H9 (cell line): ENCODE measurements at regions not wholly inside any gene's neighbourhood (a gene's known extent, or its start where the extent isn't known, plus 50 kb on each side); places are given as distances from the start of the nearest gene placed in this dataset.

Source experiments
- DNase-seq: peaks from one replicate; pipeline ENCODE4 v3.0.0-alpha.2; 2017
- H2AFZ ChIP-seq: one replicate; pipeline ENCODE4 v1.6.1; 2013; ENCODE audit warnings: mild to moderate bottlenecking, low read length, control low read depth, moderate library complexity
- H2AK5ac ChIP-seq: 2 replicates; pipeline ENCODE4 v1.6.1; 2013; ENCODE audit warnings: low read length, control low read depth, mixed read lengths; ENCODE audit not compliant: insufficient read length
- H2BK120ac ChIP-seq: one replicate; pipeline ENCODE4 v1.6.1; 2013; ENCODE audit warnings: low read depth, mild to moderate bottlenecking, low read length, control low read depth, inconsistent platforms; ENCODE audit not compliant: poor library complexity, severe bottlenecking
- H2BK12ac ChIP-seq: 2 replicates; pipeline ENCODE4 v1.6.1; 2013; ENCODE audit warnings: low read length, control low read depth, mixed read lengths, low read depth; ENCODE audit not compliant: insufficient read length
- H2BK15ac ChIP-seq: 2 replicates; pipeline ENCODE4 v1.6.1; 2013; ENCODE audit warnings: low read depth, low read length, control low read depth
- H2BK20ac ChIP-seq: one replicate; pipeline ENCODE4 v1.6.1; 2013; ENCODE audit warnings: low read depth, mild to moderate bottlenecking, low read length, control low read depth, inconsistent platforms; ENCODE audit not compliant: poor library complexity, severe bottlenecking
- H2BK5ac ChIP-seq: 2 replicates; pipeline ENCODE4 v1.6.1; 2013; ENCODE audit warnings: low read length, control low read depth, mixed read lengths; ENCODE audit not compliant: insufficient read length
- H3K14ac ChIP-seq: 2 replicates; pipeline ENCODE4 v1.6.1; 2013; ENCODE audit warnings: low read length, control low read depth; ENCODE audit not compliant: insufficient read depth
- H3K18ac ChIP-seq: 2 replicates; pipeline ENCODE4 v1.6.1; 2013; ENCODE audit warnings: low read depth, mild to moderate bottlenecking, mixed read lengths, low read length, control low read depth; ENCODE audit not compliant: insufficient read length
- H3K23ac ChIP-seq: 2 replicates; pipeline ENCODE4 v1.6.1; 2013; ENCODE audit warnings: low read length, control low read depth, mixed read lengths, low read depth; ENCODE audit not compliant: insufficient read length
- H3K23me2 ChIP-seq: 2 replicates; pipeline ENCODE4 v1.6.1; 2013; ENCODE audit warnings: low read depth, mild to moderate bottlenecking, mixed read lengths, low read length, control low read depth; ENCODE audit not compliant: insufficient read length, poor library complexity, severe bottlenecking
- H3K27ac ChIP-seq: 2 replicates; pipeline ENCODE4 v1.5.1; 2013; ENCODE audit warnings: low read length, control low read depth, mixed read lengths, low read depth; ENCODE audit not compliant: insufficient read length
- H3K27me3 ChIP-seq: 2 replicates; pipeline ENCODE4 v1.6.1; 2013; ENCODE audit warnings: low read length, control low read depth, inconsistent platforms; ENCODE audit not compliant: insufficient read depth
- H3K4ac ChIP-seq: 2 replicates; pipeline ENCODE4 v1.6.1; 2013; ENCODE audit warnings: low read depth, mild to moderate bottlenecking, control low read depth, inconsistent platforms, low read length, moderate library complexity
- H3K4me1 ChIP-seq: 2 replicates; pipeline ENCODE4 v1.6.1; 2013; ENCODE audit warnings: low read length, control low read depth, inconsistent platforms; ENCODE audit not compliant: insufficient read depth
- H3K4me2 ChIP-seq: 2 replicates; pipeline ENCODE4 v1.6.1; 2013; ENCODE audit warnings: low read length, control low read depth, mixed read lengths; ENCODE audit not compliant: insufficient read length, insufficient read depth
- H3K56ac ChIP-seq: 2 replicates; pipeline ENCODE4 v1.6.1; 2013; ENCODE audit warnings: low read depth, mild to moderate bottlenecking, mixed read lengths, low read length, control low read depth; ENCODE audit not compliant: insufficient read length
- H3K79me1 ChIP-seq: 2 replicates; pipeline ENCODE4 v1.6.1; 2013; ENCODE audit warnings: low read depth, mild to moderate bottlenecking, moderate library complexity, low read length, control low read depth, inconsistent platforms; ENCODE audit not compliant: insufficient read depth, poor library complexity, severe bottlenecking
- H3K79me2 ChIP-seq: 2 replicates; pipeline ENCODE4 v1.6.1; 2013; ENCODE audit warnings: low read length, control low read depth, inconsistent platforms; ENCODE audit not compliant: insufficient read depth
- H3K9ac ChIP-seq: 2 replicates; pipeline ENCODE4 v1.6.1; 2013; ENCODE audit warnings: low read length, control low read depth, mixed read lengths; ENCODE audit not compliant: insufficient read length; ENCODE audit errors: extremely low read depth
- H3K9me3 ChIP-seq: one replicate; pipeline ENCODE4 v1.6.1; 2013; ENCODE audit warnings: low read depth, low read length, inconsistent platforms; ENCODE audit not compliant: control insufficient read depth
- H3T11ph ChIP-seq: one replicate; pipeline ENCODE4 v1.6.1; 2013; ENCODE audit warnings: mild to moderate bottlenecking, low read length, control low read depth, inconsistent platforms
- H4K20me1 ChIP-seq: one replicate; pipeline ENCODE4 v1.6.1; 2013; ENCODE audit not compliant: control insufficient read depth, insufficient read length, insufficient read depth
- H4K5ac ChIP-seq: 2 replicates; pipeline ENCODE4 v1.6.1; 2013; ENCODE audit warnings: low read depth, mild to moderate bottlenecking, mixed read lengths, low read length, control low read depth; ENCODE audit not compliant: insufficient read length
- H4K8ac ChIP-seq: replicated peaks from 2 replicates; pipeline ENCODE4 v1.6.1; 2013; ENCODE audit warnings: low read length, control low read depth, mixed read lengths, low read depth; ENCODE audit not compliant: insufficient read length
- H4K91ac ChIP-seq: 2 replicates; pipeline ENCODE4 v1.6.1; 2013; ENCODE audit warnings: low read depth, mild to moderate bottlenecking, moderate library complexity, mixed read lengths, low read length, control low read depth; ENCODE audit not compliant: insufficient read length
- H3K27ac Mint-ChIP-seq, 3 experiments: 2 replicates in 2 of 3; 3 replicates in 1 of 3; pipeline ENCODE4 v1.8.0; 2020 to 2021; ENCODE audit warnings: mixed read lengths in 3 of 3, mild to moderate bottlenecking in 1 of 3, moderate library complexity in 1 of 3
- H3K27me3 Mint-ChIP-seq: 2 replicates; pipeline ENCODE4 v1.8.0; 2021; ENCODE audit warnings: low read depth, mild to moderate bottlenecking, moderate library complexity, mixed read lengths
- H3K36me3 Mint-ChIP-seq, 3 experiments: 2 replicates in 2 of 3; 3 replicates in 1 of 3; pipeline ENCODE4 v1.8.0; 2020 to 2021; ENCODE audit warnings: low read depth in 3 of 3, mixed read lengths in 3 of 3; ENCODE audit not compliant: insufficient read depth in 1 of 3
- H3K4me1 Mint-ChIP-seq, 2 experiments: 2 replicates each; pipeline ENCODE4 v1.8.0; 2020; ENCODE audit warnings: mixed read lengths in 2 of 2
- H3K4me3 Mint-ChIP-seq, 2 experiments: 2 replicates in 1 of 2; 3 replicates in 1 of 2; pipeline ENCODE4 v1.8.0; 2020 to 2021; ENCODE audit warnings: mild to moderate bottlenecking in 2 of 2, mixed read lengths in 2 of 2, moderate library complexity in 1 of 2
- H3K9me3 Mint-ChIP-seq, 2 experiments: 2 replicates in 1 of 2; 3 replicates in 1 of 2; pipeline ENCODE4 v1.8.0; 2020; ENCODE audit warnings: mild to moderate bottlenecking in 2 of 2, mixed read lengths in 2 of 2, moderate library complexity in 1 of 2
- WGBS: extraction: QIAGEN DNeasy Blood & Tissue Kit; methylation state at CpG from one replicate; pipeline ENCODE4 v1.1.7; 2013; ENCODE audit warnings: missing lambda C conversion rate, low lambda C conversion rate, mixed read lengths; ENCODE audit not compliant: insufficient read length; ENCODE audit errors: extremely low coverage; 5-methylcytosine and 5-hydroxymethylcytosine counted together
- TF ChIP-seq, protein P1 (sequence below): fragments of 200-600 bp; sonication (generic); conservative IDR thresholded peaks from 3 replicates; pipeline ENCODE4 v1.8.0; 2021; ENCODE audit warnings: antibody characterized with exemption, mild to moderate bottlenecking

DNA sequence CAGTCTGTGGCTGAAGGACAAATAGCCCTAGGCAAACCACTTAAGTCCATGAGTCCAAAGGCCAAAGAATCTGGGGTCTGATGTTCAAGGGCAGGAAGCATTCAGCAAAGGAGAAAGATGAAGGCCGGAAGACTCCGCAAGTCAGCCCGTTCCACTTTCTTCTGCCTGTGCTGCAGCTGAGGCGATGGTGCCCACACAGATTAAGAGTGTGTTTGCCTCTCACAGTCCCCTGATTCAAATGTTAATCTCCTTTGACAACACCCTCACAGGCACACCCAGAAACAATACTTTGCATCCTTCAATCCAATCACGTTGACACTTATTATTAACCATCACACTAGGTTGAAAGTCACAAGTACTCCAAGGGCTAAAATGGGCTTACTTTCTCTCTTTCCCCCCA, 605.4 kb upstream of the GNPDA2 start:
- no peak overlapping the region for H3K14ac ChIP-seq
- no peaks in the 10 kb centered on the region for H3K9me3 ChIP-seq
- no peak overlapping the region for H4K5ac ChIP-seq
- no peak overlapping the region for H2BK5ac ChIP-seq
- H3K23ac ChIP-seq, result no peak overlapping the region
- H4K20me1 ChIP-seq, result no peaks in the 10 kb centered on the region
- no peak overlapping the region for H4K91ac ChIP-seq
- H3K79me2 ChIP-seq, result no peaks in the 10 kb centered on the region
- no peak overlapping the region for H3T11ph ChIP-seq
- no peak for DNase-seq
- no peaks in the 10 kb centered on the region for H3K4me1 ChIP-seq
- no peak overlapping the region for H3K9ac ChIP-seq
- H3K4ac ChIP-seq, result no peak overlapping the region
- H3K18ac ChIP-seq, result no peak overlapping the region
- no peaks in the 10 kb centered on the region for H3K27me3 Mint-ChIP-seq
- H3K27ac ChIP-seq, result no peak overlapping the region
- no peak overlapping the region for H2BK120ac ChIP-seq
- no peak overlapping the region for H2BK20ac ChIP-seq
- no peak overlapping the region for H2AK5ac ChIP-seq
- H3K36me3 Mint-ChIP-seq, result no peaks in the 10 kb centered on the region; a peak in 1 of 7 replicates
- no peak overlapping the region for H2BK12ac ChIP-seq
- H3K4me2 ChIP-seq, result no peak overlapping the region
- peaks cover 15 to 18% of the 10 kb centered on the region in 2 experiments for H3K4me1 Mint-ChIP-seq
- H3K23me2 ChIP-seq, result no peaks in the 10 kb centered on the region
- no peak overlapping the region for H3K4me3 Mint-ChIP-seq
- H3K79me1 ChIP-seq, result no peaks in the 10 kb centered on the region
- no peak overlapping the region for H3K56ac ChIP-seq
- H3K9me3 Mint-ChIP-seq, result no peaks in the 10 kb centered on the region
- H2BK15ac ChIP-seq, result no peak overlapping the region
- peak overlapping the region; percentile 42 for H2AFZ ChIP-seq
- WGBS, result no CpG with 5 or more reads among the region's 5 CpGs
- TF ChIP-seq, protein P1, sequence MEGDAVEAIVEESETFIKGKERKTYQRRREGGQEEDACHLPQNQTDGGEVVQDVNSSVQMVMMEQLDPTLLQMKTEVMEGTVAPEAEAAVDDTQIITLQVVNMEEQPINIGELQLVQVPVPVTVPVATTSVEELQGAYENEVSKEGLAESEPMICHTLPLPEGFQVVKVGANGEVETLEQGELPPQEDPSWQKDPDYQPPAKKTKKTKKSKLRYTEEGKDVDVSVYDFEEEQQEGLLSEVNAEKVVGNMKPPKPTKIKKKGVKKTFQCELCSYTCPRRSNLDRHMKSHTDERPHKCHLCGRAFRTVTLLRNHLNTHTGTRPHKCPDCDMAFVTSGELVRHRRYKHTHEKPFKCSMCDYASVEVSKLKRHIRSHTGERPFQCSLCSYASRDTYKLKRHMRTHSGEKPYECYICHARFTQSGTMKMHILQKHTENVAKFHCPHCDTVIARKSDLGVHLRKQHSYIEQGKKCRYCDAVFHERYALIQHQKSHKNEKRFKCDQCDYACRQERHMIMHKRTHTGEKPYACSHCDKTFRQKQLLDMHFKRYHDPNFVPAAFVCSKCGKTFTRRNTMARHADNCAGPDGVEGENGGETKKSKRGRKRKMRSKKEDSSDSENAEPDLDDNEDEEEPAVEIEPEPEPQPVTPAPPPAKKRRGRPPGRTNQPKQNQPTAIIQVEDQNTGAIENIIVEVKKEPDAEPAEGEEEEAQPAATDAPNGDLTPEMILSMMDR, result no peak
- no peaks in the 10 kb centered on the region for H3K27me3 ChIP-seq
- no peak overlapping the region for H4K8ac ChIP-seq
- peak overlapping the region in 2 of 3 experiments; percentile 44 to 67; a peak in 3 of 7 replicates for H3K27ac Mint-ChIP-seq
